Neural progenitor cell (in vitro differentiated cells): ENCODE measurements at regions not wholly inside any gene's neighbourhood (a gene's known extent, or its start where the extent isn't known, plus 50 kb on each side); places are given as distances from the start of the nearest gene placed in this dataset.

ENCODE experiments used
- EZH2 ChIP-seq: fragments of 200-600 bp; sonication (generic); IDR thresholded peaks from 2 replicates; pipeline ENCODE4 v1.6.1; 2017; ENCODE audit warnings: antibody characterized with exemption, mild to moderate bottlenecking, moderate library complexity
- EZH2phosphoT487 ChIP-seq: fragments of 200-600 bp; sonication (generic); IDR thresholded peaks from 2 replicates; pipeline ENCODE4 v1.6.1; 2017; ENCODE audit warnings: antibody characterized with exemption
- TF ChIP-seq, protein P1 (sequence below): fragments of 200-600 bp; sonication (generic); IDR thresholded peaks from 2 replicates; pipeline ENCODE4 v1.5.1; 2017; ENCODE audit warnings: antibody characterized with exemption, mild to moderate bottlenecking

DNA sequence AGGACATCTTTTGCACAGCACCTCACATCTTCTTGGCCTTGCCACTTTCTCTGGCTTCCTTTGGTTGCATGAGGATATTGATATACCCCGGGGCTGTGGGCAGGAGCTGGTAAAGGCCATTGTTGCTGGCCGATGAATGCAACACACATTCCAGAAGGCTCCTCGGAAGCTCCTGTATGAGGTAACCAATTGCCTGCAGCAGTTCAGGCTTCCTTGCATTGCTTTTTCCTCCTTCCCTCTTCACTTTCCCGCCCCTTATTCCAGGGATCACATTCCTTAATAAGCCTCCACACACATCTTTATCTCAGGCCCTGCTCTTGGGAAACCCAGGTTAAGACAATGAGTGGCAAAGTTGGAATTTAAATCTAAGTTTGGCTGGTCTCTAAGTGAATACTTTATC lies 505.4 kb upstream of the CLINT1 start:
- TF ChIP-seq, protein P1, sequence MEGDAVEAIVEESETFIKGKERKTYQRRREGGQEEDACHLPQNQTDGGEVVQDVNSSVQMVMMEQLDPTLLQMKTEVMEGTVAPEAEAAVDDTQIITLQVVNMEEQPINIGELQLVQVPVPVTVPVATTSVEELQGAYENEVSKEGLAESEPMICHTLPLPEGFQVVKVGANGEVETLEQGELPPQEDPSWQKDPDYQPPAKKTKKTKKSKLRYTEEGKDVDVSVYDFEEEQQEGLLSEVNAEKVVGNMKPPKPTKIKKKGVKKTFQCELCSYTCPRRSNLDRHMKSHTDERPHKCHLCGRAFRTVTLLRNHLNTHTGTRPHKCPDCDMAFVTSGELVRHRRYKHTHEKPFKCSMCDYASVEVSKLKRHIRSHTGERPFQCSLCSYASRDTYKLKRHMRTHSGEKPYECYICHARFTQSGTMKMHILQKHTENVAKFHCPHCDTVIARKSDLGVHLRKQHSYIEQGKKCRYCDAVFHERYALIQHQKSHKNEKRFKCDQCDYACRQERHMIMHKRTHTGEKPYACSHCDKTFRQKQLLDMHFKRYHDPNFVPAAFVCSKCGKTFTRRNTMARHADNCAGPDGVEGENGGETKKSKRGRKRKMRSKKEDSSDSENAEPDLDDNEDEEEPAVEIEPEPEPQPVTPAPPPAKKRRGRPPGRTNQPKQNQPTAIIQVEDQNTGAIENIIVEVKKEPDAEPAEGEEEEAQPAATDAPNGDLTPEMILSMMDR: no peak
- no peak for TF ChIP-seq EZH2
- TF ChIP-seq EZH2phosphoT487: no peak
